GM23248 (cell line): ENCODE measurements at regions not wholly inside any gene's neighbourhood (a gene's known extent, or its start where the extent isn't known, plus 50 kb on each side); places are given as distances from the start of the nearest gene placed in this dataset.
A peak's percentile ranks its signal among the peaks of the same experiment; 100 is the strongest.

ENCODE experiments used
- DNase-seq: peaks from one replicate; pipeline ENCODE4 v3.0.0-alpha.2; 2015
- H2AFZ ChIP-seq: fragments of 200-600 bp; sonication (generic); 2 replicates; pipeline ENCODE4 v1.6.1; 2016; ENCODE audit warnings: antibody characterized with exemption
- H3F3A ChIP-seq: fragments of 200-600 bp; sonication (generic); 2 replicates; pipeline ENCODE4 v1.6.1; 2016; ENCODE audit warnings: mild to moderate bottlenecking, antibody characterized with exemption, mixed run types; ENCODE audit not compliant: insufficient read depth
- H3K27ac ChIP-seq: fragments of 200-600 bp; sonication (generic); 2 replicates; pipeline ENCODE4 v1.5.1; 2016; ENCODE audit warnings: mild to moderate bottlenecking
- H3K27me3 ChIP-seq: fragments of 200-600 bp; sonication (generic); replicated peaks from 2 replicates; pipeline ENCODE4 v1.6.1; 2016; ENCODE audit warnings: mild to moderate bottlenecking; ENCODE audit not compliant: insufficient read depth
- H3K36me3 ChIP-seq: fragments of 200-600 bp; sonication (generic); 2 replicates; pipeline ENCODE4 v1.6.1; 2016; ENCODE audit warnings: low read depth, mild to moderate bottlenecking
- H3K4me1 ChIP-seq: fragments of 200-600 bp; sonication (generic); 2 replicates; pipeline ENCODE4 v1.6.1; 2016; ENCODE audit warnings: mild to moderate bottlenecking; ENCODE audit not compliant: insufficient read depth
- H3K4me2 ChIP-seq: fragments of 200-600 bp; sonication (generic); one replicate; pipeline ENCODE4 v1.6.1; 2016; ENCODE audit warnings: mild to moderate bottlenecking; ENCODE audit not compliant: unreplicated experiment
- H3K4me3 ChIP-seq: fragments of 200-600 bp; sonication (generic); 2 replicates; pipeline ENCODE4 v1.5.1; 2016; ENCODE audit warnings: mild to moderate bottlenecking
- H3K79me2 ChIP-seq: fragments of 200-600 bp; sonication (generic); 2 replicates; pipeline ENCODE4 v1.6.1; 2016; ENCODE audit warnings: mild to moderate bottlenecking; ENCODE audit not compliant: insufficient read depth
- H3K9ac ChIP-seq: fragments of 200-600 bp; sonication (generic); 2 replicates; pipeline ENCODE4 v1.6.1; 2016; ENCODE audit warnings: mild to moderate bottlenecking
- H3K9me2 ChIP-seq: fragments of 200-600 bp; sonication (generic); 2 replicates; pipeline ENCODE4 v1.6.1; 2016; ENCODE audit warnings: mixed run types, mild to moderate bottlenecking, moderate library complexity; ENCODE audit not compliant: insufficient read depth
- H3K9me3 ChIP-seq: fragments of 200-600 bp; sonication (generic); one replicate; pipeline ENCODE4 v1.6.1; 2017; ENCODE audit warnings: low read depth
- H4K20me1 ChIP-seq: fragments of 200-600 bp; sonication (generic); 2 replicates; pipeline ENCODE4 v1.6.0; 2016; ENCODE audit not compliant: insufficient read depth
- EZH2 ChIP-seq: fragments of 200-600 bp; sonication (generic); IDR thresholded peaks from 2 replicates; pipeline ENCODE4 v1.6.1; 2018; ENCODE audit warnings: antibody characterized with exemption, mild to moderate bottlenecking; ENCODE audit not compliant: insufficient read depth, poor library complexity, severe bottlenecking
- EZH2phosphoT487 ChIP-seq: fragments of 200-600 bp; sonication (generic); IDR thresholded peaks from 2 replicates; pipeline ENCODE4 v1.6.1; 2018; ENCODE audit warnings: antibody characterized with exemption, moderate library complexity, mild to moderate bottlenecking, low read depth; ENCODE audit not compliant: insufficient read depth
- WGBS, 2 experiments: methylation state at CpG; one replicate each; pipeline ENCODE4 v1.1.6; 2015 to 2017; ENCODE audit warnings: low lambda C conversion rate in 2 of 2, low coverage in 1 of 2; ENCODE audit errors: missing lambda C conversion rate in 2 of 2; 5-methylcytosine and 5-hydroxymethylcytosine counted together
- in situ Hi-C: fragments of 300-500 bp; cut with MboI; formaldehyde crosslinking; loops from 2 replicates; pipeline ENCODE4 v1.15.0; 2020

DNA sequence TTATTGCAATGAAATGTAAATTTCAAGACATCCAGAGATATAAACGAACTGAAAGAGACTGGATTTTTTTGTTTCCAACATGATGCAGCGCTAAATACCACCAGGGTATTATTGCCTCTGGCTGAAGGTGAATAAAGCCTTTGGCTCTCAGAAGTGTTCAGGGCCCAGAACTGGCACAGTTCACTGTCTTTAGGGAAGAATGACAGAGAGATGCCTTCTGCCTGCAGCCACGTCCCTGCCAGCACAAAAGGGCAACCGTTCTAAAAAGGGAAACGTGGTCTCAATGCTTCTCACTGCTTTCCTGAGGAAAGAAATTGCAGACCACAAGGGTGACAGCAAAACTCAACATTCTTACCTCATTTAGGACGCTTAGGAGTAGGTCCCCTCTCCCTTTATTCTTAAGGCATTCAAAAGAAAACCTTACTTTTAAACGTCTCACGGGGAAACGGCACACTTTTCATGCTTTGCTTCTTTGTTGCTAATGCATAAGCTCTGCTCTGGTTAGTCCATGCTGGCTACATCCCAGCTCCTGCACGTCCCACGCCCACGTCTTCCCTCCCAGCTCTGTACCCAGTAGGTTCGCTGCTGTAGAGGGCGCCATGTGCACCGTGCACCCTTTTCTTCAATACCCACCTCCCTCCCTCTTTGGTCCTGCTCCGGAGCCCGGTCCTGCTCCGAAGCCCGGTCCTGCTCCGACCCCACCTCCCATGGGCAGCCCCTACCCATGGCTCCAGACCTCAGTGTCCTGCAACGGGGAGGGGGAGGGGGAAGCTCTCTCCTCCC lies 171.0 kb downstream of the HRH4 start:
- H3K27me3 ChIP-seq: no peaks in the 10 kb centered on the region
- no peak overlapping the region for H3K4me3 ChIP-seq
- TF ChIP-seq EZH2phosphoT487: no peak
- no peak for TF ChIP-seq EZH2
- H3F3A ChIP-seq: no peaks in the 10 kb centered on the region
- H3K9ac ChIP-seq: no peak overlapping the region
- in situ Hi-C loops: no loop called here
- H3K9me2 ChIP-seq: no peaks in the 10 kb centered on the region
- no peaks in the 10 kb centered on the region for H3K36me3 ChIP-seq
- peak overlapping the region; percentile 41; the same call in 1 of the 2 replicates for H2AFZ ChIP-seq
- no peak overlapping the region for H3K4me2 ChIP-seq
- H3K27ac ChIP-seq: no peak overlapping the region
- DNase-seq: peak; percentile 58
- no peaks in the 10 kb centered on the region for H3K79me2 ChIP-seq
- peaks cover 23% of the 10 kb centered on the region; the same call in 1 of the 2 replicates for H3K4me1 ChIP-seq
- H4K20me1 ChIP-seq: no peaks in the 10 kb centered on the region
- 26 to 35% methylated on average over 18 to 21 of the region's 21 CpGs for WGBS, 2 experiments
- H3K9me3 ChIP-seq: no peaks in the 10 kb centered on the region

DNA sequence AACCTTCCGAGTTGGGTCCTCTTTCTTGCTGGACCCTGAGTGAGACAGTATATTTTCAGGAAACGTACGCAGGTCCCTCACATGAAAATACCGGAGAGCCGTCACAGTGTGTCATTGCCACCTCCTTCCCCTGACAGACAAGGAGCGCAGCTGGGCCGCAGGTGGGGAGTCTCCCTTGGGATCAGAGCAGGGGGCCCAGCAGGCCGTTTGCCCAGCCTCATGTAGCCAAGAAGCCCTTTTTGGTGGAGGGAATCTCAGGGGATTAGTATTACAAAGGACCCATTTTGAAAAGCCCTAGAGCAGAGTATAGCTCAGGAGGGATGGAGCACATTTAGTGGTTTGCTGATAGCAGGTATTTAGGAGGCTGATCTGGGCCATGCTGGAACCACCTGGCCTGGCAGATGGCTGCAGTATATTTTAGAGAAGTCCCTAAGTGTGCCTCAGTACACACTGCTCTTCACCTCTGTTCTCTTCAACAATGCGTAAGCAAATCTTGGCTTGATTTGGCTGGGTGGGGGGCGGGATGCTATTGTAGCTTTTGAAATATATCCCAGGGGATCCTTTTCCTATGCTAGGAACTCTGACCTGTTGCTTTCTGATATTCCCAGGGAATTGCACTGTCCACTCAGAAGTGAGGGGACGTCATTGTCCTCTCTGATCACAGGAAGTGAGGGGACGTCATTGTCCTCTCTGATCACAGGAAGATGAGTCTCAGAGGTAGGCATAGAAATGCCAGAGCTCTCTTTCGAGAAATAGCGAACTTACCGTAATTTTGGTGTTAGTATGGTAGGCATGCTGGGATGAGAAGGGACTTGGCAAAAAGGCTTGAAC lies 171.9 kb downstream of the HRH4 start:
- WGBS, 2 experiments: 90% methylated on average over 15 of the region's 15 CpGs
- no peak overlapping the region for H2AFZ ChIP-seq
- H4K20me1 ChIP-seq: no peaks in the 10 kb centered on the region
- no peaks in the 10 kb centered on the region for H3K27me3 ChIP-seq
- H3F3A ChIP-seq: no peaks in the 10 kb centered on the region
- no peak for DNase-seq
- in situ Hi-C loops: no loop called here
- H3K9me3 ChIP-seq: no peaks in the 10 kb centered on the region
- no peak overlapping the region for H3K27ac ChIP-seq
- TF ChIP-seq EZH2phosphoT487 (no peak), EZH2 (no peak)
- no peak overlapping the region for H3K9ac ChIP-seq
- no peaks in the 10 kb centered on the region for H3K79me2 ChIP-seq
- no peak overlapping the region for H3K4me2 ChIP-seq
- H3K36me3 ChIP-seq: no peaks in the 10 kb centered on the region
- H3K9me2 ChIP-seq: no peaks in the 10 kb centered on the region
- no peak overlapping the region for H3K4me3 ChIP-seq
- H3K4me1 ChIP-seq: peaks cover 23% of the 10 kb centered on the region; the same call in 1 of the 2 replicates

DNA sequence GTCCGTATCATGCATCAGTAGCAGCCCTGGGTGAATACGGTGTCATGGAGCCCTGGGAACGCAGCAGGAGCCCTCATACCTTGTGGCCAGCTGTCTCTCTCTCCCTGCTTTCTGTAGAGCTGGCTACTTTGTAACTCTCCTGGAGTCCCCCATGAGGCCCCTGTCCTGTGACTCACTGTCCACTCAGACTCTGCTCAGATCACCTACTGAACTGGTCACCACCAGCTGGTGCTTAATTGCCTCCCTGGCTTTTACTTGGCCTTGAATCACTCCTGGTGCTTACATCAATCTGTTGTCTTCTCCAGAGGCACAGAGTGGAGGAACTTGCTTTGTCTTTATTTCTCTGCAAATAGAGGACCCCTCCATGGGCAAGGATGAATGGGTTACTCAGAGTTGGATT lies 172.7 kb downstream of the HRH4 start:
- Histone ChIP-seq H3K79me2 (no peaks in the 10 kb centered on the region), H3K4me1 (peaks cover 16% of the 10 kb centered on the region; the same call in 1 of the 2 replicates), H3K9me2 (no peaks in the 10 kb centered on the region), H4K20me1 (no peaks in the 10 kb centered on the region), H3K4me2 (no peak overlapping the region), H3K27ac (no peak overlapping the region), H3F3A (no peaks in the 10 kb centered on the region), H3K4me3 (no peak overlapping the region), H3K36me3 (no peaks in the 10 kb centered on the region), H2AFZ (no peak overlapping the region), H3K9me3 (no peaks in the 10 kb centered on the region), H3K27me3 (no peaks in the 10 kb centered on the region), H3K9ac (no peak overlapping the region)
- DNase-seq: peak; percentile 72
- whole genome bisulfite sequencing, 2 experiments: 75 to 81% methylated on average over 3 of the region's 3 CpGs
- in situ Hi-C loops: no loop called here
- no peak for TF ChIP-seq EZH2
- no peak for TF ChIP-seq EZH2phosphoT487

DNA sequence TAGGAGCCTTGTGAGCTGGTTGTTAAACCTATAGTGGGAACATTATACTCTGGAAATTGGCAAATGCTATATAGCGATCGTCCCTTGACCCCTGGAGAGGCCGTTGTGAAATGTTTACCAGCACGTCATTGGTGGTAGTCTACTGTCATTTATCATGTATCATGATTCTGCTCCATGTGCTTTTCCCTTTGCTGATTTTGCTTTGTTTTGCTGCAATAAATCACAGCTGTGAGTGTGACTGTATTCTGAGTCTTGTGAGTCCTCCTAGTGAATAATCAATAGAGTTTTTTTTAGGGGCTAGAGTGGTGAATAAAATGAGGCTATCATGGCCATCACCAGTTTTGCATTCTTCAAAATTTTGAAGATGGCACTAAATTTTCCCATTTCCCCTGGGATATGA lies 189.1 kb downstream of the HRH4 start:
- Histone ChIP-seq H3K79me2 (no peaks in the 10 kb centered on the region), H3K9me2 (no peaks in the 10 kb centered on the region), H3K27ac (no peak overlapping the region), H3K4me3 (no peak overlapping the region), H3K27me3 (peaks cover 13% of the 10 kb centered on the region), H3F3A (no peaks in the 10 kb centered on the region), H3K4me2 (no peak overlapping the region), H3K9me3 (no peaks in the 10 kb centered on the region), H3K36me3 (no peaks in the 10 kb centered on the region), H3K9ac (no peak overlapping the region), H4K20me1 (no peaks in the 10 kb centered on the region), H2AFZ (no peak overlapping the region), H3K4me1 (no peaks in the 10 kb centered on the region)
- in situ Hi-C loops: no loop called here
- no peak for TF ChIP-seq EZH2
- DNase-seq: no peak
- 86 to 95% methylated on average over 4 of the region's 4 CpGs for WGBS, 2 experiments
